GM04504 (cell line): ENCODE measurements at regions not wholly inside any gene's neighbourhood (a gene's known extent, or its start where the extent isn't known, plus 50 kb on each side); places are given as distances from the start of the nearest gene placed in this dataset.
A peak's percentile ranks its signal among the peaks of the same experiment; 100 is the strongest.

Experiments
- DNase-seq: peaks from one replicate; pipeline ENCODE4 v3.0.0-alpha.2; 2012; ENCODE audit warnings: low read depth

DNA sequence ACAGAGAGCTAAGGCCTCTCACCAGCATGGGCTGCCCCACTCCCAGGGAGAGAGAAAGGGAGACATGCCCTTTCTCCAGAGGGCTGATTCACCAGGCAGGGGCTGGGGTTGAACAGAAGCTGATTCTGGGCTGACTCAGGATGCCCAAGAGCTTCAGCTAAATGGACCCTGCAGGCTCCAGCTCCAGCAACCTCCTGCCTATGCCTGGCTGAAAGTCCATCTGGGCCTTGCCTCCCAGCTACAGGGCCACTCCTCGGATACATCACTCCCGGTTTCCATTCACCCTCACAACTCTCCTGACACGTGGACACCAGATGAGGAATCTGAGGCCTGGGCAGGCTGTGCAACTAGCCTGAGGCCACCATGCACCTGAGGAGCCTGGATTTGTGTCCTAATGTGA is 215.5 kb downstream of the BUD13 start:
- DNase-seq, result peak; percentile 54

DNA sequence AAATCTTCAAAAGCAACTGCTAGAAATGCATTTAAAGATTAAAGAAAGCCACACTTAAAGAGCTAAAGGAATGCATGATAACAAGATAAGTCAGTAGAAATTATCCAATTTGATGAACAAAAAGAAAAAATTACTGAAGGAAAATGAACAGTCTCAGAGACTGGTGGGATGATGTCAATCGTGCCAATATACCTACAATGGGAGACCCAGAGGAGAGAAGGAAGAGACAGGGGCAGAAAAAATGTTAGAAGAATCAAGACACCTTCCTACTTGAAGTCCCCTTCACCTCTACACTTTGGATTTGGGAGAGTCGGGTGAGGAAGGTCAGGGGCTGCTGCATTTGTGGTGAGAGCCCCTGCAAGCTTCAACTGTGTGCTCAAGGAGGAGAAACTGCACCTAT is 216.3 kb downstream of the BUD13 start:
- DNase-seq, result no peak

DNA sequence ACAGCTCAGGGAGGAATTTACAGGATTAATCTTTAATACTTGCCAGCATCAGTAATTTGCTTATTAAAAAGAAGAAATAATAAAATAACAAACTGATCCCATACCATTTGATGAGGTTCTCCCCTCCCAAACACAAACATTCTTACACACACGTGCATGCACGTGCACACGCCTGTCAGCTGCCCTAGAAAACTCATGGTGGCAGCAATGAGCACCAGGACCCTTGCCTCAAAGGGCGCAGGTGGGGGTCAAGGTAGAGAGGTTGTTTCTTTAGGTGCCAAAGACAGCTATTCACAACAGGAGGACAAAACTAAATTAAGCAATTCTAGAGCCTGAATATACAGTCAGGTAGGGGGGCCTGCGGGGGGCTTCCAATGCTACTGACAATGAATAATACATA is 219.3 kb downstream of the BUD13 start:
- no peak for DNase-seq

DNA sequence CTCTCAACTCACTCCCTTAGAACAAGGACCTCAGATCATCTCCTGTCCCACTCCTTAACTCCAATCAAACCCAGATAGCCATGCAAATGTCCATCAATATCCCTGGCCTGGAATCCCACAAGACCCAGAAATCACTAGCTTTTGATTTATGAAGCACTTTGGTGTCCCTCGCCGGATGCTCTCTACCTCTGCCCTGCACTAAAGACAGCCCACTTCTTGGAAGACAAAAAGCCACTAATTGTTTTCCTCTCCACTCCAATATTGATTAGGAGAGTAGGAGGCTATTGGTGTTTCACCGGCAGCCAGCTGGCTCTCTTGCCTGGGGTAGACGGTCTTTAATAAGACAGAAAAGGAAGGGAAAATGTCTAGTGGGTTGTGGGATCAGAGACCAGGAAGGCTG is 221.2 kb downstream of the BUD13 start:
- DNase-seq, result no peak

DNA sequence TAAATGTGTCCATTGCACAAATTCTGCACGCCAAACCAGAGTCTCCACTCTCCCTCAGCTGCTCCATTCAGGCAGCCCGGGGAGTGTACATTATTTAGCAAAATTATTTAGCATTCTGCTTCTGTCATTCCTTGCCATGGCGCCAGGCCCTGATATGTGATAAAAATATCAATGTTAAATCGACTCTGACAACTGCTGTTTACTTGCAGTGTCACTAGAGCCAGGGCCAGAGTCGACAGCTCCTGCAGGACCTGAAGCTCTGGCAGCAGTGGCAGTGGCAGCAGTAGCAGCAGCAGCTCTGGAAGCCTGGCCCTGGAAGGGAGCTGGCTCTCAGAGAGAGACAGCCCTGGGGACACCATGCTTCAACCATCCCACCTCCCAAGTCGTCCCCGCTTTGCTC is 224.5 kb downstream of the BUD13 start:
- no peak for DNase-seq

DNA sequence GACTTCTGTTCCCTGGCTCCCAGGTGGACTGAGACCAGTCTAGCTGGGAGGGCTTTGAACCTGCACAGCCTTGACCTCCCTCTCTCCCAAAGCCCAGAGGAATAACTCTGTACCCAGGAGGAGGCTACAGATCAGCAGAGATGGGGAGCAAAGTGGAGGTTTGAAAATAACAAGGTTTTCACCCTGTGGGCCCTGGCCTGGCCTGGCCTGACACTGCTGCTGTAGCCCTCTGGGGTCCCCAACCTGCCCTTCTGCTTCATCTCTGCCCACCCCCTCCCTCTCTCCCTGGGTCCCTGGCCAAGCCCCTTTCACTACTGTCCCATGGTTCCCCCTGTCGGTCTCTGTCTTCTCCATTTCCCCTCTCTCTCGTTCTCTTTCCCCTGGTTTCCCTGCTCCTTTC is 225.2 kb downstream of the BUD13 start:
- no peak for DNase-seq

DNA sequence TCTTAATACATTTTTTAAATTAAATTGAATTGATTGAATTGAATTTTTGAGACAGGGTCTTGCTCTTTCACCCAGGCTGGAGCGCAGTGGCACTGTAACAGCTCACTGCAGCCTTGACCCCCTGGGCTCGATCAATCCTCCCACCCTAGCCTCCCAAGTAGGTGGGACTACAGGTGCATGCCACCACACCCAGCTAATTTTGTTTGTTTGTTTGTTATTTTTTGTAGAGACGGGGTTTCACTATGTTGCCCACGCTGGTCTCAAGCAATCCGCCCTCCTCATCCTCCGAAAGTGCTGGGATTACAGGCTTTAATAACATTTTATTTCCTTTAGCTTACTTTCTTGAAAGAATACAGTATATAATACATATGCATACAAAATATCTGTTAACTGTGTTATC is 226.9 kb downstream of the BUD13 start:
- DNase-seq, result no peak

DNA sequence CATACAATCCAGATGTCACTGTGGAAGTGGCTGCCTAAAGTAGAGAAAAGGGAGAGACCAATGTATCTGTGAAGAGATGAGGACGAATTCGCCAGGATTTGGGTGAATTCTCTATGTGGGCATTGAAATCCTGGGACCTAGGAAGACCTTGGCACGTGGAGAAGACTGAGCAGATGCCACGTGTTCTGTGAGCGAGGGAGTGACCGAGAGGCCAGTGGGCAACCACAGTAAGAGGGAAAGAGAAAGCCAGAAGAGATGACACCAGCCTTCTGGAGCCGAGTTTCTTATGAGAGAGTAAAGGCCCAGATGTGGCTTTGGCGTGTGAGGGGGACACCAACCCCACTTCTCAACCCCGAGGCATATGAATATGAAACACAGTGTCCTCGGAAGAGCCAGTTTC is 228.1 kb downstream of the BUD13 start:
- no peak for DNase-seq

DNA sequence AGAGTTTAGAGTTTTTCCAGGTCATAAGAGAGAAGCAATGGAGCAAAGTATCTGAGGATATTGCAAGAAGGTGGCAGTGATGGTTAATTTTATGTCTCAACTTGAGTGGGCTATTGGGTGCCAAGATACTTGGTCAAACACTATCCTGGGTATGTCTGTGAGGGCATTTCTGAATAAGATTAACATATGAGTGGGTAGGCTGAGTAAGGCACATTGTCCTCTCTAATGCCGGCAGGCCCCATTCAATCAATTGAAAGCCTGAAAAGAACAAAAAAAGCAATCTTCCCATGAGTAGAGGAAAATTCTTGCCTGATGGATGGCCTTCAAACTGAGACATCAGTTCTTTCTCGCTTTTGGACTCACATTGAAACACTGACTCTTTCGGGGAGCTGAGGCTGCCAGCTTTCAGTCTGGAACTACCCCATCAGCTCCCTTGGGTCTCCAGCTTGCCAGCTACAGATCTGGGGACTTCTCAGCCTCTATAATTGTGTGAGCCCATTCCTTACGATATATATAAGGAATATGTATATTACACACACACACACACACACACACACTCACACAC is 228.8 kb downstream of the BUD13 start:
- no peak for DNase-seq

DNA sequence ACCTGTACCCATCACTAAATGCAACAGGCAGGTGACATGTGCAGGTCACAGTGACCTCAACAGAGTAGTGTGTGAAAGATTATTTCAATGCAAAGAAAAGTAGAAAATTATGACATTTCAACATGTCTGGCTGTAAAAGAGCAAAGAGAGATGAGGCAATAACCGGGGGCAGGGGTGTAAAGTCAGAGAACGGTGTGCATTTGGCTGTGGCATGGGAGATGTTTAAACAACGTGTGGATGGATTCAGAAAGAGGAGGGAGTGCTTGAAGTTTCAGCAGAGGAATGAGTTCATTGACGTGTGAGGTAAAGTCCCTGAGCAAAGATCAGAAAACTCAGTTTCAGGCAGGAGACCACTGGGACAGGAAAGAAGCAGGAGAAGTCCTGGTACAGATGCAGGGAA is 229.7 kb downstream of the BUD13 start:
- no peak for DNase-seq

DNA sequence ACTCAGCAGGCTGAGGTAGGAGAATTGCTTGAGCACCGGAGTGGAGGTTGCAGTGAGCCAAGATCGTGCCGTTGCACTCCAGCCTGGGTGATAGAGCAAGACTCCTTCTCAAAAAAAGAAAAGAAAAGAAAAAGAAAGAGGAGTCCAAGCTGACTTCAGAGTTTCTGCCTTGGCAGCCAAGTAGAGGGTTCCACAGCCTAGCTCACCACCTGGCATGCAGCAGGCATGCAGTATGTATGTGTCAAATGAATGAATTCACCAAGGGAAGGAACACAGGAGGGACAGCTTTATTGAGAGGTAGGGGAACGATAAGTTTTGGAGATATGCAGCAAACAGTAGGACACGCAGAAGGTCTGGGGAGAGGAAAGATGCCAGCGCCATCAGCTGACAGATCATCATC is 230.4 kb downstream of the BUD13 start:
- no peak for DNase-seq

DNA sequence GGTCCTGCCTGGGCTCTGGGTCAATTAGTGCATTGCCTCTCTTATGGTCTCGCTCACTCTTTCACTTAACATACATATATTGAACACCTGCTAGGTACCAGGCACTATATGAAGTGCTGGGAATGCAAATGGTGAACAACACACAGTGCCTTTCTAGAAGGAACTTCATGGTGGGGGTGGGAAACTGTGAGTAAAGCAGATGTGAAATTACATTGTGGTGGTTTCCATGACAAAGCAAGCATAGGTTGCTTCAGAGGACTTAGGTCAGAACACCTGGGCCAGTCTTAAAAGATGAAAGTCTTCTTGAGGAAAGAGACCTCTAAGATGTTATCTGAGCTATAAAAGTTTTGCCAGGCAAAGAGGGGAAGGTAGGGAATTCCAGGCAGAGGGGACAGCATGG is 231.3 kb downstream of the BUD13 start:
- no peak for DNase-seq

DNA sequence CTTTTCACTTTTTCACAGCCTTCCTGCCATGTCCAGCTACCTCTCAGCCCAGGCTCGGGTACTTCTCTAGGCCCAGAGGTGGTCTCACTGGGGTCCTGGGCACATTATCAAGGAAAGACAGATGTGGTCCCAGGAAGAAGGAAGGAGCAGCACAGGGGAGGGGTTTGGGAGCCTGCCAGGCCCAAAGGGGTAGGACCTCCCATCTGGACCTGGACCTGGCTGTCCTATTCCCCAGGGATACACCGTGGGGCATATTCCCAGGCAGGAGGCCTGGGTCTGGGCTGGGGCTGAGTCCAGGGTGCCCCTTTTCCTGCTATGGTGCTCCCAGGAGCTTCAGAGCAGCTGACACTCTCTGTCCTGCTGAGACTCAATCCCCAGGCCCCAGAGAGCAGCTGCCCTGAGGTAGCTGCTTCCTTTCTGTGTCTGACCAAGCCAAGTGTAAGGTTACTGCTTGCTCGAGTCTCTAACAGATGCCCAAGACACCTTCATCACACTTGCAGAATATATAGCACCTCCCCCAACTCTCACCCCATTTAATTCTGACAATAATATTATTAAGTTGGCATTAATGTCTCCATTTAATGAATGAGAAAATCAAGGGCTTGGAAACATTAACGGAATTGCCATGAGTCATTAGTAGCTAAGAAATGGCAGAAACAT is 232.0 kb downstream of the BUD13 start:
- DNase-seq, result no peak

DNA sequence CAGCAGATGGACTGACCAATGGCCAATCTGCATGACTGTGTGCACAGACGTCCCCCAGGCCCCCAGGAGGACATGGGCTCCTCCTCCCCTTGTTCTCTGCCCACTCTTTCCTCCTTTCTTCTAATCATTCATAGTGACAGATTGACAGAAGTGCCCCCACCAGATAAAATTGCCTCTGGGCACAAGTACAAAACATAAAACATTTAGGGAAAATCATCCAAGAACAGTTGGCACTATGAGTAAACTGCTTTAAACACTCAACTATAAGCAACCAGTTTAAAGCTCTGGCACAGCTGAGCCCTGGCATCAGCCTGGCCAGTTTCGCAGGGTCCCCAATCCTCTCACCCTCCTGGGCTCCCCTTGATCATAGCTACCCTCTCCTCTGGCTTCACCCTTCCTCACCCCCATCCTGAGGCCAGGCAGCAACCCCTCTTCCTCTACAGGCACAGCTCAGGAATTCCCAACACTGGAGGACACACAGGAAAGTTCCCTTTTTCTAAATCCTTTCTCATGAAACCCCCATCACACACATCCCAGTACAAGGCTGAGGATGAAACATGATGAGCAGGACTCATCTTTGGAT is 232.9 kb downstream of the BUD13 start:
- DNase-seq, result no peak

DNA sequence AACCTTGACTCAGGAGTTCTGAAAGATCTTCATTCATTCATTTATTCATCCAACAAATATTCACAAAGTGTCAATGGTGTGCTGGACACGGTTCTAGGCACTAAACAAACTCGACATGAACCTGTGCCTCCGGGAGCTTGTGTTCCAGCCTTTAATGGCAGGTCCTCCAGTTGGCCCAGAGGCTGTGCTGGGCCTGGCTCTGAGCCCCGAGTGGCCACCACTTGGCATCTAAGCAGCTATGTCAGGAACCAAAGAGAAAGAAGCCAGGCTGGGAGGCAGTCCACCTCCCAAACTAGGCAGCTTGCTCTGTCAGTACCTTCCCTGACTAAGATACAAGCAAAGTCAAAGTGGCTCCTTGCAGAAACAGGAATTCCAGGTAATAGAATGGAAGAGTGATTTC is 233.6 kb downstream of the BUD13 start:
- no peak for DNase-seq

DNA sequence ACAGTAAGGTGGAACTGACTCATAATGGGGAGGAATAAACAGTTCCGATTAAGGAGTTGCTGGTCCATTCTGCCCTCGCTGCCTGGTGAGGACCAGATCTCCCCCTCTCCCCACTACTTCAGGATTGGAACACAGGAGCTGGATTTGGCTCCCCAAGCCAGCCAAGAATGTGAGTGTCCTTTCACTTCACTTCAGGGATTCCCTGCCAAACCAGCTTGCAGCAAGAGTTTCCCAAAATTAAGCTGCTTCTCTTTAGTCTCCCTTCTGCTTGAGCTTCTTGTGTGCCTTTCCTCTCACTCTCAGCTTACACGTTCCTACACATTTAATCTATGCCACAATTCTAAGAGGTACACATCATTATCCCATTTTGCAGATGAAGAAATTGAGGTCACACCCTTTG is 234.1 kb downstream of the BUD13 start:
- DNase-seq, result no peak

DNA sequence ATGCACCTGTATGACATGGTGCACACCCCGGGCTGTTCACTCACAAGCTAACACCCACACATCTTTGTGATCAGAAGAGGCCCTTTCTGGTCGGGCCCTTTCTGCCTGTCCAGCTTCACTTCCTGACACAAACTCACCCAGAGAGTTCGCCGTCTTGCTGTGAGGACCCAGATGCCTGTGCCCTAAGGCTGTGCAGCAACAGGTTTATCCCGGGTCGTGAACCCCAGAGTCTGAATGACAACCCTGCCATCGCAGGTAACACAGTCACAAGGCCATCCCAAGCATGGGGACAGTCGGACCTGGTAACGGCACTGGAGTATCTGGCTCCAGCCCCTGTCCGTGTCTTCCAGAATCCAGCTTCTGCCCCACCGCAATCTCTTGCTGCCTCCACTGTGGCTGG is 235.1 kb downstream of the BUD13 start:
- no peak for DNase-seq

DNA sequence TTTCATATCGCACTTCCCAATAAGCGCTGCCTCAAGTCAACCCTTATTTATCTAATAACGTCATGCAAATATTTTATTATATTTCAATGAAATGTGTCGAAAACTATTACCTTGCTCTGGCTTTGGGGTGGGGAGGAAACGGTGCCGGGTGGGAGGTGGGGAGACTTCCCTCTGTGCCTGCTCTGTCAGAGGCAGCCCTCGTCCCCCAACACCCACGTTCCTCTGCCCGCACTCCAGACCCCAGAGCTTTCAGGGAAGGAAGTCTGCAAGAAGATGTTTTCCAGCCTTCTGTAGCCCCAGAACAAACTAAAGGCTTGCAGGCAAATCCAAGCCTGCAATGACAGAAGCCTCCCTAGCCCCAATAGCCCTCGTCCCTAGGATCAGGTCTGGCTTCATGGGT is 235.7 kb downstream of the BUD13 start:
- no peak for DNase-seq

DNA sequence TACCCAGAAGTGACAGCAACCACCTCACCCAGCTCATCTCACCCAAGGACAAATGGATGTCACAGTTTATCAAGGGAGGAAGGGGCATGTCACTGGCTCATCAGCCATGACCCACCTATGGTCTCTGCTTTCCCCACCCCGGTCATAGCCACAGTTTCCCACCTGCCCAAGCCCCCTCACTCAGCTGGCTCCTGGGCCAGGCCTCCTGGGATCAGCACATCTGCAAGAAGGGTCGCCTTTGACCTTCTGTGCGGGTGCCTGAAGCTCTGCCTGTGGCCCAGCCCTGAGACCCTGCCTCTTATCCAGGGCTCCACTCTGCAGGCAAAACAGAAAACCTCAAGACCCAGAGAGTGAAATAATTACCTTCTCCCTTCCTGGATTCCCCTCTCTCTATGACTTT is 236.4 kb downstream of the BUD13 start:
- DNase-seq, result no peak

DNA sequence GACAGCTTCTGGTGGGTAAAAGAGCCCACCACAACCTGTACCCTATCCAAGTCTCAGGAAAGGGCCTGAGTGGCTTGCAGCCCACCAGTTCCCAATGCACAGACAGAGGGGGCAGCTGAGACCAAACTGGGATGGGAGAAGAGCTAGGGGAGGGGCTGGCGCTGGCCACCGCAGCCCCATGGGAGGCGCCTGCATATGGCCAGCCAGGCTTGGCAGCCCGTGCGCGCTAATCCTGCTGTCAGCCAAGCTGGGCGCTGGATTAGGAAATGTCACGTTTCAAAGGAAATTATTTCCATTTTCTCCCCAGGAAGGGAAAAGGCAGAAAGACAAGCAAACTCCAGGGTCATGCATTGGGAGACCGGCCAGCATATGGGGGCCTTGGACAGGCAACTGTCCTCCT is 236.8 kb downstream of the BUD13 start:
- DNase-seq, result no peak

DNA sequence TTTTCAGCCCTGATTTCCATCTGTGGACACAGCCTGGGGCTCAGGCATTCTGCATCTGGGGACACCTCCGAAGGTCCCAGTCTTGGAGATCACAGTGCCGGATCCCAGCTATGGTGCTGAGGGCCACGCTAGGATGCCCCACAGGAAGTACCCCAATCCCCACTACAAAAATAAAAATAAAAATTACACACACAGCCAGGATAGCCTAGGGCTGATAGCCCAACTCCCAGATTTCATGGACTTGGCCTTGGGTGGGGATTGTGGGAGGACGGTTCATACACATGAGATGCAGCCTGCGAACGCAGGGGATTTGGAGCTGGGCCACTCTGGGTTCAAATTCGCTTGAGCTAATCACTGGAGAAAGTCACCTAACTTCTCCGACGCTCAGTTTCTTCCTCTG is 237.7 kb downstream of the BUD13 start:
- DNase-seq, result no peak

DNA sequence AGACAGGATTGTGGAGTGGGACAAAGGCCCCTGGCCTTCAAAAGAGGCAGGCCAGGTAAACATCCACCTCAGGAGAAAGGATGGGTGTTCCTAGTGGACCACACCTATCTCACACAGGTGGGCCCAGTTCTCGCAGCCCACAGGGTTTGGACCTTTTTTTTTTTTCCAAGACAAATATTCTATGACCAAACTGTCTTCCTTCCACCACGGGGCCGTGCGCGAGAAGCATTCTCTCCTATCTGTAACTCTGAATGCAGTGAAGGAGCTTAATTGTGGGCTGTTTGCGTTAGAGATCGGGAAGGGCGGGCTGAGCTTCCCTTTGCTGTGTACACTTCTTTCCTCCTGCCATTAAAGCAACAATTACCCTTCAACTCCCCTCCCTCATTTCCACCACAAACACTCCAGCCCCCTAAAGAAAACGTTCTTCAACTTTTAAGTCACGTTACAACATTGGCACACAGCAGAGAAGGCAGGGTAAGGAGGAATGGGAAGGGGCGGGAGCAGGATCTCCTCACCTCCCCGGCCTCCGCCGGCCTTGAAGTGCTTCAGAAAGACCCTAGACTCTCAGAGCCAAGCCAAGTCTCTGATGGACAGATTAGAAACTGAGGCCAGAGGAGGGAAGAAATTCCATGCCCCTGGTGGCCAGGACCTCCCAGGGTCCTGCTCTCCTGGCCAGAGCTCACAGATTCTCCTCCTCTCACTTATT is 238.4 kb downstream of the BUD13 start:
- no peak for DNase-seq

DNA sequence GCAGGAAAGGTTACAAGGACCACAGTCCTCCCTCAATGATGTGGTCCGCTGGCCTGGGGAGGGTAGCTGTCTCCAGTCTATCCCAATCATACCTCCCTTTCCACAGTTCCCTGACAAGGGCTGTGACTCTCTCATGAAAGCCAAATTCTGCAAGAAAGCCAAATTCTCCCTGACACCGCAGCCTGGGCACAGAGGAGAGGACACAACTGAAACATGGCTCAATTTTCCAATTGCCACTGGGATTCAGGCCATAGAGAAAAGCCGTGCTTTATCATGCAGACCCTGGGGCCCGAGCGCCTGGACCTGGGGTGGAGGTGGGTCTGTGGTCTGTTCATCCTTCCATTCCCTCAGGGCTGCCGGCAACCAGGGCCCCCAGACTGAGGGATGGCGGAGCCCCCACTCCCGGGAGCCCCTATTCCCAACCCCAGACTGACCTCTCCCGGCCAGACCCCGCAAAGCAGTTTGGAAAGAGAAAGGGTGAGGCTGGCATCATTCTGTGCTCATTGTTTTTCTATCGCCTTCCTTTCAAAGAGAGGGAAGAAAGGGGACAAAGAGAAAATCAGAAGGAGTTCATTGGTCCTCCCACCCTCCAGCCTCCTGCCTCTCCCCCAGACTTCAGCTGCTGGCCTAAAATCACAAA is 239.5 kb downstream of the BUD13 start:
- DNase-seq, result no peak
